ENCODE measurements at regions not wholly inside any gene's neighbourhood (a gene's known extent, or its start where the extent isn't known, plus 50 kb on each side); places are given as distances from the start of the nearest gene placed in this dataset.

GRCh38 chr21:16522548-16522947 lies 792.8 kb downstream of the USP25 start:
- H3K27ac ChIP-seq (ENCODE audit: low read length): no peak overlapping the region

GRCh38 chr21:16530656-16531055 lies 800.9 kb downstream of the USP25 start:
- Histone ChIP-seq H4K20me1 (ENCODE audit: insufficient read depth, low read length) (no peaks in the 10 kb centered on the region), H3K4me3 (ENCODE audit: low read length) (no peak overlapping the region), H2AFZ (ENCODE audit: low read depth, low read length) (no peak overlapping the region), H3K4me2 (ENCODE audit: low read length) (no peak overlapping the region), H3K27me3 (ENCODE audit: low read depth, low read length) (no peaks in the 10 kb centered on the region), H3K79me2 (ENCODE audit: low read length) (no peaks in the 10 kb centered on the region), H3K9me3 (ENCODE audit: insufficient read depth, low read length) (no peaks in the 10 kb centered on the region), H3K27ac (ENCODE audit: low read length) (no peak overlapping the region), H3K36me3 (replicated peaks; ENCODE audit: low read depth, low read length) (no peaks in the 10 kb centered on the region), H3K9ac (ENCODE audit: low read length) (no peak overlapping the region), H3K4me1 (ENCODE audit: low read length) (no peaks in the 10 kb centered on the region)
- no peak for TF ChIP-seq CTCF (IDR thresholded peaks at IDR 0.05; ENCODE audit: low read depth, low read length)
- TF ChIP-seq EZH2phosphoT487 (IDR thresholded peaks at IDR 0.05; ENCODE audit: low read depth): no peak

More at GRCh38 chr21:16522548-16522947, 792.8 kb downstream of the USP25 start:
- H3K4me3 ChIP-seq (ENCODE audit: low read length): no peak overlapping the region
- no peak overlapping the region for H3K4me2 ChIP-seq (ENCODE audit: low read length)
- no peak overlapping the region for H2AFZ ChIP-seq (ENCODE audit: low read depth, low read length)
- no peak overlapping the region for H3K9ac ChIP-seq (ENCODE audit: low read length)
- no peaks in the 10 kb centered on the region for H4K20me1 ChIP-seq (ENCODE audit: insufficient read depth, low read length)
- H3K27me3 ChIP-seq (ENCODE audit: low read depth, low read length): no peaks in the 10 kb centered on the region
- H3K79me2 ChIP-seq (ENCODE audit: low read length): no peaks in the 10 kb centered on the region
- no peaks in the 10 kb centered on the region for H3K4me1 ChIP-seq (ENCODE audit: low read length)
- no peaks in the 10 kb centered on the region for H3K36me3 ChIP-seq (replicated peaks; ENCODE audit: low read depth, low read length)
- TF ChIP-seq EZH2phosphoT487 (IDR thresholded peaks at IDR 0.05; ENCODE audit: low read depth): no peak
- TF ChIP-seq CTCF (IDR thresholded peaks at IDR 0.05; ENCODE audit: low read depth, low read length): no peak
- no peaks in the 10 kb centered on the region for H3K9me3 ChIP-seq (ENCODE audit: insufficient read depth, low read length)

GRCh38 chr21:16532840-16533239 lies 803.1 kb downstream of the USP25 start:
- Histone ChIP-seq H3K4me2 (ENCODE audit: low read length) (no peak overlapping the region), H2AFZ (ENCODE audit: low read depth, low read length) (no peak overlapping the region), H3K27me3 (ENCODE audit: low read depth, low read length) (no peaks in the 10 kb centered on the region), H3K9me3 (ENCODE audit: insufficient read depth, low read length) (no peaks in the 10 kb centered on the region), H3K27ac (ENCODE audit: low read length) (no peak overlapping the region), H3K79me2 (ENCODE audit: low read length) (no peaks in the 10 kb centered on the region), H3K36me3 (replicated peaks; ENCODE audit: low read depth, low read length) (no peaks in the 10 kb centered on the region), H3K9ac (ENCODE audit: low read length) (no peak overlapping the region), H3K4me3 (ENCODE audit: low read length) (no peak overlapping the region), H4K20me1 (ENCODE audit: insufficient read depth, low read length) (no peaks in the 10 kb centered on the region), H3K4me1 (ENCODE audit: low read length) (no peaks in the 10 kb centered on the region)
- TF ChIP-seq CTCF (IDR thresholded peaks at IDR 0.05; ENCODE audit: low read depth, low read length) (no peak), EZH2phosphoT487 (IDR thresholded peaks at IDR 0.05; ENCODE audit: low read depth) (no peak)

- TF ChIP-seq CTCF (IDR thresholded peaks at IDR 0.05; ENCODE audit: low read depth, low read length) (no peak), EZH2phosphoT487 (IDR thresholded peaks at IDR 0.05; ENCODE audit: low read depth) (no peak)
- Histone ChIP-seq H3K9ac (ENCODE audit: low read length) (no peak overlapping the region), H4K20me1 (ENCODE audit: insufficient read depth, low read length) (no peaks in the 10 kb centered on the region), H3K79me2 (ENCODE audit: low read length) (no peaks in the 10 kb centered on the region), H3K4me2 (ENCODE audit: low read length) (no peak overlapping the region), H3K4me3 (ENCODE audit: low read length) (no peak overlapping the region), H3K27ac (ENCODE audit: low read length) (no peak overlapping the region), H3K9me3 (ENCODE audit: insufficient read depth, low read length) (no peaks in the 10 kb centered on the region), H3K4me1 (ENCODE audit: low read length) (no peaks in the 10 kb centered on the region), H3K36me3 (replicated peaks; ENCODE audit: low read depth, low read length) (no peaks in the 10 kb centered on the region), H3K27me3 (ENCODE audit: low read depth, low read length) (no peaks in the 10 kb centered on the region), H2AFZ (ENCODE audit: low read depth, low read length) (no peak overlapping the region)
Measured at GRCh38 chr21:16533692-16534407, 804.1 kb downstream of the USP25 start.
